Mucosa of descending colon (tissue), 3 donors: ENCODE measurements at regions not wholly inside any gene's neighbourhood (a gene's known extent, or its start where the extent isn't known, plus 50 kb on each side); places are given as distances from the start of the nearest gene placed in this dataset.

ENCODE experiments used
- ATAC-seq: fragments of 200-7000 bp; cut with Tn5 transposase; one replicate; pipeline ENCODE4 v1.9.1; 2020; ENCODE audit warnings: mild to moderate bottlenecking, moderate library complexity
- DNase-seq, 3 donors: peaks; one replicate each; pipeline ENCODE4 v3.0.0-alpha.2; 2020
- H3K36me3 ChIP-seq: fragments of 200-600 bp; one replicate; pipeline ENCODE4 v1.8.0; 2021; ENCODE audit warnings: low read depth, mild to moderate bottlenecking
- H3K4me1 ChIP-seq: fragments of 200-600 bp; one replicate; pipeline ENCODE4 v1.8.0; 2021; ENCODE audit warnings: low read depth, mild to moderate bottlenecking
- H3K4me3 ChIP-seq: fragments of 200-600 bp; one replicate; pipeline ENCODE4 v1.8.0; 2021; ENCODE audit warnings: mild to moderate bottlenecking
- H3K9me3 ChIP-seq: fragments of 200-600 bp; one replicate; pipeline ENCODE4 v1.8.0; 2021; ENCODE audit warnings: mild to moderate bottlenecking
- intact Hi-C, 2 donors: fragments of 100-400 bp; cut with DNase I in 1 of 2; cut with micrococcal nuclease in 1 of 2; formaldehyde crosslinking; loops; one replicate each; pipeline versions ENCODE4 v1.11.0 to v1.11.1; 2022; cut with DNase I, micrococcal nuclease
- TF ChIP-seq, protein P1 (sequence below): fragments of 200-600 bp; IDR thresholded peaks from one replicate; pipeline ENCODE4 v1.8.0; 2022; ENCODE audit warnings: antibody characterized with exemption, mild to moderate bottlenecking
- donor health status: DM: no; HTN: no; CAD: no; lungs with moderate emphysema.
- donor health status: DM: no; HTN: no; CAD: no.
- donor health status: DM: no; HTN: yes; CAD: no.

DNA sequence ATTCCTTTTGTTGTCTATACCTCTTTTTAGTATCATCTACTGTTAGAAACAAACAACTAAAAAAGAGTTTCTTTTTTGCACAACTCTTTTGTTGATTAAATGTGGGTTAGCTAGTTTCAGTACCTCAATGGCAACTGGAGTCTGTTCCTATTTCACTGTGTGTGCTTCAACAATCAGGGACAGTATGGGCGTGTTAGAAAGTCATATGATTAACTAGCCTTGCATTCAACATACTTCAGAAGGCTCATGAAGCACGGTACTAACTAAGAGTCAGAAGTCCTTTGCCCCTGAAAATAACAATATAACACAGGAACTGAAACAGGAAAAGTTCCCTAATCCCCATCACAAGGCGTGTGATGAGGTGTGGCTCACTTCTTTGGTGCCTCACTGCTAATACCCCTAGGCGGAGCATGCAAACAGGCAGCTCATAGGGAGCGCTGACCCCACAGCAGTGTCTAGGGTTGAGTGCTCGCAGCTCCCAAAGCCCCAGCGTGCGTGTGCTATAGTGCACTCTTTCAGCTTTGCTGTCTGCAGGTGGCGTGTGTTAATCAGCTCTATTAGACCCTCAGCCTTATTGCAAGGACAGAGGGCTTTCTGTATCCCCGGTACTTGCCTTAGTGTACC is 203.1 kb upstream of the NDST3 start:
- TF ChIP-seq, protein P1, sequence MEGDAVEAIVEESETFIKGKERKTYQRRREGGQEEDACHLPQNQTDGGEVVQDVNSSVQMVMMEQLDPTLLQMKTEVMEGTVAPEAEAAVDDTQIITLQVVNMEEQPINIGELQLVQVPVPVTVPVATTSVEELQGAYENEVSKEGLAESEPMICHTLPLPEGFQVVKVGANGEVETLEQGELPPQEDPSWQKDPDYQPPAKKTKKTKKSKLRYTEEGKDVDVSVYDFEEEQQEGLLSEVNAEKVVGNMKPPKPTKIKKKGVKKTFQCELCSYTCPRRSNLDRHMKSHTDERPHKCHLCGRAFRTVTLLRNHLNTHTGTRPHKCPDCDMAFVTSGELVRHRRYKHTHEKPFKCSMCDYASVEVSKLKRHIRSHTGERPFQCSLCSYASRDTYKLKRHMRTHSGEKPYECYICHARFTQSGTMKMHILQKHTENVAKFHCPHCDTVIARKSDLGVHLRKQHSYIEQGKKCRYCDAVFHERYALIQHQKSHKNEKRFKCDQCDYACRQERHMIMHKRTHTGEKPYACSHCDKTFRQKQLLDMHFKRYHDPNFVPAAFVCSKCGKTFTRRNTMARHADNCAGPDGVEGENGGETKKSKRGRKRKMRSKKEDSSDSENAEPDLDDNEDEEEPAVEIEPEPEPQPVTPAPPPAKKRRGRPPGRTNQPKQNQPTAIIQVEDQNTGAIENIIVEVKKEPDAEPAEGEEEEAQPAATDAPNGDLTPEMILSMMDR = no peak
- no peak for DNase-seq
- H3K36me3 ChIP-seq = no peaks in the 10 kb centered on the region
- no peaks in the 10 kb centered on the region for H3K4me1 ChIP-seq
- intact Hi-C loops = no loop called here
- no peak overlapping the region for H3K4me3 ChIP-seq
- peak; percentile 19 for ATAC-seq
- H3K9me3 ChIP-seq = no peaks in the 10 kb centered on the region

DNA sequence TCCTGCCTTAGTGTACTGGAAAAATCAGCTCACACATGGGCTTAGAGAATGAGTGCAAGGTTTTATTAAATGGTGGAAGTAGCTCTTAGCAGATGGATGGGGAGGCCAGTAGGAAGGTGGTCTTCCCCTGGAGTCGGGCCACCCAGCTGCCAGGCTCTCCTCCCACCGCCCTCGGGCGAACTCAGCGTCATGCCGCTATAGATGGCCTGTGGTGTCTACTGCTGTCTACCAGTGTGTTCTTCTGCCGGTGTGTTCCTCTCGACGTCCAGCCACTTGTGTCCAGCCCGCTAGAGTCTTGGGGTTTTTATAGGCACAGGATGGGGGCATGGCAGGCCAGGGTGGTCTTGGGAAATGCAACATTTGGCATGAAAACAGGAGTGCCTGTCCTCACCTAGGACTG is 198.7 kb upstream of the NDST3 start:
- no peak for ATAC-seq
- intact Hi-C loops = no loop called here
- no peak overlapping the region for H3K4me3 ChIP-seq
- no peaks in the 10 kb centered on the region for H3K4me1 ChIP-seq
- TF ChIP-seq, protein P1 = no peak
- no peaks in the 10 kb centered on the region for H3K36me3 ChIP-seq
- no peak for DNase-seq
- no peaks in the 10 kb centered on the region for H3K9me3 ChIP-seq

DNA sequence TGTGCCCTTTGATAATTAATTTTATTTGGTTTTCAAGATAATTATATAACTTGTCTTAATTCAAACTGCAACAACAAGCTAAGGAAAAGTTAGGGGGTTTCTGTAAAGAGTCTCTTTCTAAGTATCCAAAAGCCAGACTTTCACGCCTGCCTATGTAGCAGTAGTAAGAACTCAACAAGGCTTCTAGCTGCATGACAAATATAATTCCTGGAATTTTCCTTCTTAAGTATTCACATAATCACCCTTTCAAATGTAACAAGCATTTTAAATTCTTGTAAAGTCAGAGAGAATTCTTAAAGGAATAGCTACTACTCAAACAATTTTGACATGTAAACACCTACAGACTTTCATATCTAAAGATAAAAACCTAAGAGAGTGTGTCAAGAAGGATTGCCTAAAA is 189.7 kb upstream of the NDST3 start:
- intact Hi-C loops = no loop called here
- H3K4me1 ChIP-seq = peaks cover 4% of the 10 kb centered on the region
- no peaks in the 10 kb centered on the region for H3K9me3 ChIP-seq
- H3K36me3 ChIP-seq = no peaks in the 10 kb centered on the region
- no peak for ATAC-seq
- H3K4me3 ChIP-seq = no peak overlapping the region
- DNase-seq = no peak
- TF ChIP-seq, protein P1 = no peak

DNA sequence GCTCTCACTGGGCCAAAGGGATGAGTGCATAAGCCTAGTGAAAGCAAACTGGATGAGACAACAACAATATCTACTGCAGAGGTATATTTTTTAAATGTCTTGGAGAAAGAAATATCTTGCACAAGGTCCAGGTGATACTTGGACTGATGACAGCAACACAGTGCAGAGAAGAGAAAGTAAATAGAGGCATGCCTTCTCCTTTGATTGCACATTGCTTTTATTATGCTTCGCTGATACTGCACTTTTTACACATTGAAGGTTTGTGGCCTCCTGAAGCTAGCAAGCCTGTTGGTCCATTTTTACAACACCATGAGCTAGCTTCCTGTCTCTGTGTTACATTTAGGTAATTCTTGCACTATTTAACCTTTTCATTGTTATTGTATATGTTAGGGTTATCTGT is 189.0 kb upstream of the NDST3 start:
- intact Hi-C loops = no loop called here
- DNase-seq (peak in 1 of 3 donors; percentile 27), ATAC-seq (peak; percentile 54)
- Histone ChIP-seq H3K36me3 (no peaks in the 10 kb centered on the region), H3K9me3 (peaks cover 3% of the 10 kb centered on the region), H3K4me1 (peaks cover 4% of the 10 kb centered on the region), H3K4me3 (no peak overlapping the region)
- TF ChIP-seq, protein P1 = no peak

DNA sequence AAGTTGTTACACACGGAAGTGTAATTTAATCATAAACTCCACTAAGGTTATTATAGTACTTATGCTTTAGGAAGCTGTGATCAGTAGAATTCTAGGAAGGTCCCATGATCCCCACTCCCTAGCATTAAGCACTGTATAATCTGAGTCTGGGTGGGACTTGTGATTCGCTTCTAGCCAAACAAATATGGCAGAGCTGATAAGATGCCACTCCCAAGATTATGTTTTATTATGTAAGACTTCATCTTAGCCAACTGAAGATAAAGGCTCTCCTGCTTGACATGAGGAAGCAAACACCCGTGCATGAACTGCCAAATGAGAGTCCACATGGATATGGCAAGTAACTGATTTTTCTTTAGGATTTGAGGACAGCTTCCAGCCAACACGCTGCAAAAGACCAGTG is 186.4 kb upstream of the NDST3 start:
- intact Hi-C loops = loop anchor here in 1 of 2 donors (2.0 kb wide), 1 partner anchor 25 kb away; no protein-coding TSS in a partner anchor
- no peaks in the 10 kb centered on the region for H3K36me3 ChIP-seq
- no peak overlapping the region for H3K4me3 ChIP-seq
- DNase-seq = peak in 1 of 3 donors; percentile 62
- TF ChIP-seq, protein P1 = no peak
- peak; percentile 96 for ATAC-seq
- H3K4me1 ChIP-seq = peaks cover 4% of the 10 kb centered on the region
- H3K9me3 ChIP-seq = peaks cover 15% of the 10 kb centered on the region

DNA sequence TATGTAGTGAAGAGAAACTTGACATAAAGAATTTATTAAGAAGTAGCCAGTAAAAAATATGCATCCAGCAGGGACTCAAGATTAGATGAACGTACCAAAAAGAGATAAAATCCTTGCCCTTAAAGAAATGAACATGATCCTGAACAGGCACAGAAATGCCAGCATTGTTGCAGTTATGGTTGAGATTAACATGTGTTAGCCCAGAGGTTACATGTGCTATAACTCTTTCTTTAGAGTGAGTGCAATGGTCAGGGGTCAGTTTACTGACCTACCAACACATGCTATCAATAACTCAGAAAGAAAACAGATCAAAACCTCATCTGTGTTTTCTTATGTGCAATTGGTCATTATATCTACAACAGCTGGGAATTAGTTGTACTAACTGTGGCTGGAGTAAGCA is 166.1 kb upstream of the NDST3 start:
- ATAC-seq = no peak
- Histone ChIP-seq H3K36me3 (no peaks in the 10 kb centered on the region), H3K4me1 (no peaks in the 10 kb centered on the region), H3K9me3 (no peaks in the 10 kb centered on the region), H3K4me3 (no peak overlapping the region)
- intact Hi-C loops = no loop called here
- DNase-seq = no peak
- TF ChIP-seq, protein P1 = no peak
